ENCODE measurements at regions not wholly inside any gene's neighbourhood (a gene's known extent, or its start where the extent isn't known, plus 50 kb on each side); places are given as distances from the start of the nearest gene placed in this dataset.

GRCh38 chr7:131234719-131235488 lies 92.8 kb upstream of the MKLN1 start:
- no peak overlapping the region for H3K4me3 ChIP-seq (ENCODE audit: low read depth, low read length)
- DNase-seq (ENCODE audit: low read depth): no peak

GRCh38 chr7:131235489-131236317 lies 92.0 kb upstream of the MKLN1 start:
- peak; percentile 99 for DNase-seq (ENCODE audit: low read depth)
- no peak overlapping the region for H3K4me3 ChIP-seq (ENCODE audit: low read depth, low read length)

GRCh38 chr7:131236318-131236672 lies 91.4 kb upstream of the MKLN1 start:
- no peak for DNase-seq (ENCODE audit: low read depth)
- no peak overlapping the region for H3K4me3 ChIP-seq (ENCODE audit: low read depth, low read length)

- DNase-seq (ENCODE audit: low read depth): no peak
- no peak overlapping the region for H3K4me3 ChIP-seq (ENCODE audit: low read depth, low read length)
Measured at GRCh38 chr7:131238347-131238931, 89.2 kb upstream of the MKLN1 start.

GRCh38 chr7:131241386-131241785 lies 86.3 kb upstream of the MKLN1 start:
- no peak overlapping the region for H3K4me3 ChIP-seq (ENCODE audit: low read depth, low read length)
- no peak for DNase-seq (ENCODE audit: low read depth)

GRCh38 chr7:131242123-131242650 lies 85.5 kb upstream of the MKLN1 start:
- DNase-seq (ENCODE audit: low read depth): no peak
- H3K4me3 ChIP-seq (ENCODE audit: low read depth, low read length): no peak overlapping the region

GRCh38 chr7:131244259-131244852 lies 83.3 kb upstream of the MKLN1 start:
- peak; percentile 96 for DNase-seq (ENCODE audit: low read depth)
- H3K4me3 ChIP-seq (ENCODE audit: low read depth, low read length): no peak overlapping the region

GRCh38 chr7:131249003-131249402 lies 78.7 kb upstream of the MKLN1 start:
- no peak overlapping the region for H3K4me3 ChIP-seq (ENCODE audit: low read depth, low read length)
- peak; percentile 92 for DNase-seq (ENCODE audit: low read depth)

- H3K4me3 ChIP-seq (ENCODE audit: low read depth, low read length): no peak overlapping the region
- no peak for DNase-seq (ENCODE audit: low read depth)
Measured at GRCh38 chr7:131249483-131249882, 78.2 kb upstream of the MKLN1 start.

- H3K4me3 ChIP-seq (ENCODE audit: low read depth, low read length): no peak overlapping the region
- DNase-seq (ENCODE audit: low read depth): no peak
Measured at GRCh38 chr7:131250331-131250730, 77.3 kb upstream of the MKLN1 start.

- DNase-seq (ENCODE audit: low read depth): no peak
- H3K4me3 ChIP-seq (ENCODE audit: low read depth, low read length): no peak overlapping the region
Measured at GRCh38 chr7:131251371-131251770, 76.3 kb upstream of the MKLN1 start.

- no peak for DNase-seq (ENCODE audit: low read depth)
- H3K4me3 ChIP-seq (ENCODE audit: low read depth, low read length): no peak overlapping the region
Measured at GRCh38 chr7:131252976-131253375, 74.7 kb upstream of the MKLN1 start.

GRCh38 chr7:131254211-131254610 lies 73.5 kb upstream of the MKLN1 start:
- no peak for DNase-seq (ENCODE audit: low read depth)
- H3K4me3 ChIP-seq (ENCODE audit: low read depth, low read length): no peak overlapping the region

GRCh38 chr7:131255242-131255641 lies 72.4 kb upstream of the MKLN1 start:
- no peak overlapping the region for H3K4me3 ChIP-seq (ENCODE audit: low read depth, low read length)

GRCh38 chr7:131261476-131261994 lies 66.1 kb upstream of the MKLN1 start:
- H3K4me3 ChIP-seq (ENCODE audit: low read depth, low read length): no peak overlapping the region
- no peak for DNase-seq (ENCODE audit: low read depth)

More at GRCh38 chr7:131255242-131255641, 72.4 kb upstream of the MKLN1 start:
- no peak for DNase-seq (ENCODE audit: low read depth)

GRCh38 chr7:131265227-131265626 lies 62.4 kb upstream of the MKLN1 start:
- no peak for DNase-seq (ENCODE audit: low read depth)
- no peak overlapping the region for H3K4me3 ChIP-seq (ENCODE audit: low read depth, low read length)

- DNase-seq (ENCODE audit: low read depth): no peak
- H3K4me3 ChIP-seq (ENCODE audit: low read depth, low read length): no peak overlapping the region
Measured at GRCh38 chr7:131267631-131268030, 60.0 kb upstream of the MKLN1 start.

- H3K4me3 ChIP-seq (ENCODE audit: low read depth, low read length): no peak overlapping the region
- no peak for DNase-seq (ENCODE audit: low read depth)
Measured at GRCh38 chr7:131268906-131269305, 58.8 kb upstream of the MKLN1 start.

- no peak overlapping the region for H3K4me3 ChIP-seq (ENCODE audit: low read depth, low read length)
- no peak for DNase-seq (ENCODE audit: low read depth)
Measured at GRCh38 chr7:131272086-131272485, 55.6 kb upstream of the MKLN1 start.

GRCh38 chr7:131274986-131275385 lies 52.7 kb upstream of the MKLN1 start:
- H3K4me3 ChIP-seq (ENCODE audit: low read depth, low read length): no peak overlapping the region
- DNase-seq (ENCODE audit: low read depth): no peak

Data from skeletal muscle cell (primary cell).